ENCODE measurements at regions not wholly inside any gene's neighbourhood (a gene's known extent, or its start where the extent isn't known, plus 50 kb on each side); places are given as distances from the start of the nearest gene placed in this dataset.
"Not testable (repeated sequence)": the region's sequence is repeated elsewhere in the genome, so short reads cannot be mapped to it uniquely, and the experiment has no call there.

- FAIRE-seq (no peak), DNase-seq (ENCODE audit: insufficient read length, low spot score) (no peak)
- no peak for TF ChIP-seq CTCF (IDR thresholded peaks at IDR 0.05; ENCODE audit: insufficient read depth, missing control alignments)
Measured at GRCh38 chr4:138579146-138579545, 337.0 kb upstream of the SLC7A11 start.

- not testable (repeated sequence) for DNase-seq (ENCODE audit: insufficient read length, low spot score); FAIRE-seq
Measured at GRCh38 chr4:138577826-138578225, 335.7 kb upstream of the SLC7A11 start.

GRCh38 chr4:138577145-138577544 is 335.0 kb upstream of the SLC7A11 start:
- TF ChIP-seq CTCF (IDR thresholded peaks at IDR 0.05; ENCODE audit: insufficient read depth, missing control alignments): no peak
- FAIRE-seq (no peak), DNase-seq (ENCODE audit: insufficient read length, low spot score) (no peak)

GRCh38 chr4:138576684-138577083 is 334.5 kb upstream of the SLC7A11 start:
- TF ChIP-seq CTCF (IDR thresholded peaks at IDR 0.05; ENCODE audit: insufficient read depth, missing control alignments): peak; percentile 33
- FAIRE-seq (no peak), DNase-seq (ENCODE audit: insufficient read length, low spot score) (no peak)

- FAIRE-seq (no peak), DNase-seq (ENCODE audit: insufficient read length, low spot score) (no peak)
- no peak for TF ChIP-seq CTCF (IDR thresholded peaks at IDR 0.05; ENCODE audit: insufficient read depth, missing control alignments)
Measured at GRCh38 chr4:138573246-138573645, 331.1 kb upstream of the SLC7A11 start.

- DNase-seq (ENCODE audit: insufficient read length, low spot score) (no peak), FAIRE-seq (no peak)
- TF ChIP-seq CTCF (IDR thresholded peaks at IDR 0.05; ENCODE audit: insufficient read depth, missing control alignments): no peak
Measured at GRCh38 chr4:138572007-138572406, 329.9 kb upstream of the SLC7A11 start.

GRCh38 chr4:138567696-138568095 is 325.5 kb upstream of the SLC7A11 start:
- no peak for TF ChIP-seq CTCF (IDR thresholded peaks at IDR 0.05; ENCODE audit: insufficient read depth, missing control alignments)
- FAIRE-seq: no peak
- DNase-seq (ENCODE audit: insufficient read length, low spot score): no peak

- no peak for TF ChIP-seq CTCF (IDR thresholded peaks at IDR 0.05; ENCODE audit: insufficient read depth, missing control alignments)
- FAIRE-seq: no peak
- DNase-seq (ENCODE audit: insufficient read length, low spot score): no peak
Measured at GRCh38 chr4:138565576-138565975, 323.4 kb upstream of the SLC7A11 start.
